Heart left ventricle (tissue), 13 donors: ENCODE measurements at regions not wholly inside any gene's neighbourhood (a gene's known extent, or its start where the extent isn't known, plus 50 kb on each side); places are given as distances from the start of the nearest gene placed in this dataset.

ENCODE experiments used
- CTCF ChIP-seq, 12 donors: fragments of 200-600 bp; sonication (generic) in 4 of 12; IDR thresholded peaks; one replicate each; pipeline versions ENCODE4 v1.5.0 to v1.8.0; 2018 to 2022; ENCODE audit warnings: antibody characterized with exemption in 12 of 12, mild to moderate bottlenecking in 5 of 12
- POLR2A ChIP-seq, 2 donors: fragments of 450-650 bp; IDR thresholded peaks; one replicate each; pipeline ENCODE4 v1.6.1; 2017; ENCODE audit warnings: antibody characterized with exemption in 2 of 2, mild to moderate bottlenecking in 2 of 2, moderate library complexity in 2 of 2
- donor health status: ischemic (EF 13 %, LVEDD 7.1; RV severe dilation, severe dysfunction).
- donor health status: DM: no; HTN: yes; CAD: no.
- donor health status: DM: no; HTN: no; CAD: no.
- donor health status: ischemic (EF 25% LVEDD 6.9; RV normal size, moderate dysfunction).
- donor health status: ischemic (EF 25% LVEDD 5.7; RV mildly dilated, moderate dysfunction).
- donor health status: ischemic (EF 35%, LVEDD 5.7; RV mildly dilated, moderate dysfunction).
- donor health status: nonischemic (EF 11% LVEDD 7.7; RV severe dilation, severe dysfunction).
- donor health status: DM: yes; HTN: yes; CAD: no.
- donor health status: PGD.
- donor health status: ischemic (EF 29% LVEDD 5.4; RV normal size, mild dysfunction).
- donor health status: nonischemic (EF 23%, LVEDD 6.1; RV moderate dilation, normal function).

- TF ChIP-seq CTCF (IDR thresholded peaks at IDR 0.05) (no peak), POLR2A (IDR thresholded peaks at IDR 0.05) (no peak)
Measured at GRCh38 chr2:16122556-16122955, 182.2 kb downstream of the MYCN start.
